HepG2 (cell line): ENCODE measurements at regions not wholly inside any gene's neighbourhood (a gene's known extent, or its start where the extent isn't known, plus 50 kb on each side); places are given as distances from the start of the nearest gene placed in this dataset.

Experiments
- ATAC-seq: fragments of 200-7000 bp; cut with Tn5 transposase; 3 replicates; pipeline ENCODE4 v1.9.1; 2020; ENCODE audit warnings: mild to moderate bottlenecking, moderate library complexity
- BruUV-seq: library from RNA; stranded (reverse); fragments of 400-500 nt; replicated peaks from 2 replicates; lab custom pipeline; 2021; lab: Mats Ljungman, UMichigan
- CTCF ChIA-PET: fragments of 300-600 bp; formaldehyde crosslinking; extraction: SDS; loops from one replicate; lab custom pipeline; 2021; ENCODE audit warnings: low total read pairs, inconsistent platforms, low intra/inter-chr PET ratio; lab: Yijun Ruan, JAX
- POLR2A ChIA-PET: fragments of 350-600 bp; sonication (Branson Sonifier 250); formaldehyde crosslinking; loops from one replicate; lab custom pipeline; 2020; ENCODE audit warnings: antibody characterized with exemption, inconsistent platforms; lab: Yijun Ruan, JAX
- DNase-seq: peaks from one replicate; pipeline ENCODE4 v3.0.0-alpha.2; 2015; ENCODE audit warnings: low spot score
- FAIRE-seq: peaks from 3 replicates; lab custom pipeline; 2011; peaks lifted over from hg19 to GRCh38; lab: Jason Lieb, UNC
- H2AFZ ChIP-seq: one replicate; pipeline ENCODE4 v1.6.1; 2011; ENCODE audit warnings: low read length, inconsistent platforms
- H3K27ac ChIP-seq: fragments of 300-600 bp; 3 replicates; pipeline ENCODE4 v1.8.0; 2011; ENCODE audit warnings: mixed run types, mild to moderate bottlenecking, mixed read lengths, low read length, inconsistent platforms; ENCODE audit not compliant: insufficient read depth; ENCODE audit errors: extremely low read length
- H3K27me3 ChIP-seq, 2 experiments: fragments of 200-600 bp in 1 of 2; 2 replicates in 1 of 2; 3 replicates in 1 of 2; pipeline versions ENCODE4 v1.6.0 to v1.8.0; 2011; ENCODE audit warnings: low read length in 2 of 2, mild to moderate bottlenecking in 2 of 2, moderate library complexity in 2 of 2, inconsistent platforms in 1 of 2; ENCODE audit not compliant: insufficient read depth in 2 of 2, control insufficient read depth in 1 of 2
- H3K36me3 ChIP-seq, 2 experiments: fragments of 200-600 bp in 1 of 2; replicated peaks in 1 of 2; 2 replicates in 1 of 2; 3 replicates in 1 of 2; pipeline versions ENCODE4 v1.5.1 to v1.8.0; 2011; ENCODE audit warnings: low read length in 2 of 2, inconsistent platforms in 1 of 2; ENCODE audit not compliant: insufficient read depth in 2 of 2, control insufficient read depth in 1 of 2
- H3K4me1 ChIP-seq: 2 replicates; pipeline ENCODE4 v1.5.1; 2012; ENCODE audit warnings: low read length, inconsistent platforms; ENCODE audit not compliant: insufficient read depth
- H3K4me2 ChIP-seq: 2 replicates; pipeline ENCODE4 v1.6.0; 2011; ENCODE audit warnings: low read depth, low read length, inconsistent platforms
- H3K4me3 ChIP-seq, 3 experiments: fragments of 200-600 bp in 1 of 3; sonication (generic), shearing (Covaris generic) in 1 of 3; replicated peaks in 1 of 3; 2 replicates each; pipeline ENCODE4 v1.5.1; 2011 to 2016; ENCODE audit warnings: low read length in 3 of 3, inconsistent platforms in 2 of 3, low read depth in 2 of 3, mild to moderate bottlenecking in 2 of 3, control low read depth in 1 of 3, mixed read lengths in 1 of 3; ENCODE audit not compliant: insufficient read depth in 1 of 3
- H3K79me2 ChIP-seq: one replicate; pipeline ENCODE4 v1.6.1; 2011; ENCODE audit warnings: low read length, inconsistent platforms; ENCODE audit not compliant: insufficient read depth
- H3K9ac ChIP-seq: 2 replicates; pipeline ENCODE4 v1.6.0; 2011; ENCODE audit warnings: mild to moderate bottlenecking, low read depth, low read length, inconsistent platforms; ENCODE audit not compliant: insufficient read depth
- H3K9me3 ChIP-seq: 2 replicates; pipeline ENCODE4 v1.5.1; 2012; ENCODE audit warnings: mild to moderate bottlenecking, low read length
- H4K20me1 ChIP-seq: 2 replicates; pipeline ENCODE4 v1.6.0; 2011; ENCODE audit warnings: inconsistent platforms, mild to moderate bottlenecking, low read length, moderate library complexity; ENCODE audit not compliant: insufficient read depth
- AKAP8 ChIP-seq: sonication (generic); formaldehyde crosslinking; IDR thresholded peaks from 2 replicates; pipeline ENCODE4 v1.5.1; 2020; ENCODE audit warnings: mild to moderate bottlenecking, missing genetic modification reagents
- ATAD3A ChIP-seq: sonication (generic); formaldehyde crosslinking; IDR thresholded peaks from 2 replicates; pipeline ENCODE4 v1.4.0; 2020; ENCODE audit warnings: missing genetic modification reagents
- GTF3A ChIP-seq: sonication (generic); formaldehyde crosslinking; conservative IDR thresholded peaks from 2 replicates; pipeline ENCODE4 v1.4.0; 2020; ENCODE audit warnings: mild to moderate bottlenecking, missing genetic modification reagents
- HNF4G ChIP-seq, 2 experiments: sonication (generic) in 1 of 2; formaldehyde crosslinking in 1 of 2; IDR thresholded peaks; 2 replicates each; pipeline versions ENCODE4 v1.4.0 to v1.6.1; 2011 to 2020; ENCODE audit warnings: borderline replicate concordance in 2 of 2, low read depth in 2 of 2, mild to moderate bottlenecking in 2 of 2, low read length in 1 of 2, missing genetic modification reagents in 1 of 2, moderate library complexity in 1 of 2
- HOXA5 ChIP-seq: sonication (generic); formaldehyde crosslinking; IDR thresholded peaks from 2 replicates; pipeline ENCODE4 v1.4.0; 2020; ENCODE audit warnings: missing genetic modification reagents
- MXI1 ChIP-seq: IDR thresholded peaks from 3 replicates; pipeline ENCODE4 v1.6.1; 2012; ENCODE audit warnings: low read depth, low read length, inconsistent platforms, borderline replicate concordance
- NR1H2 ChIP-seq: sonication (generic); formaldehyde crosslinking; IDR thresholded peaks from 2 replicates; pipeline ENCODE4 v1.8.1; 2022; ENCODE audit warnings: low read depth, missing genetic modification reagents, borderline replicate concordance
- NRL ChIP-seq: sonication (generic); formaldehyde crosslinking; IDR thresholded peaks from 2 replicates; pipeline ENCODE4 v1.5.0; 2020; ENCODE audit warnings: missing genetic modification reagents, mild to moderate bottlenecking, moderate library complexity, borderline replicate concordance
- ONECUT2 ChIP-seq: sonication (generic); formaldehyde crosslinking; IDR thresholded peaks from 2 replicates; pipeline ENCODE4 v1.4.0; 2020; ENCODE audit warnings: missing genetic modification reagents
- PITX1 ChIP-seq: sonication (generic); formaldehyde crosslinking; IDR thresholded peaks from 2 replicates; pipeline ENCODE4 v1.5.1; 2020; ENCODE audit warnings: mild to moderate bottlenecking, missing genetic modification reagents
- RARG ChIP-seq: sonication (generic); formaldehyde crosslinking; IDR thresholded peaks from 2 replicates; pipeline ENCODE4 v1.4.0; 2020; ENCODE audit warnings: low read depth, mild to moderate bottlenecking, missing genetic modification reagents
- SIN3B ChIP-seq: fragments of 150-350 bp; IDR thresholded peaks from 2 replicates; pipeline ENCODE4 v1.6.1; 2014; ENCODE audit warnings: low read length
- TCF12 ChIP-seq, 2 experiments: fragments of 450-650 bp in 1 of 2; sonication (generic) in 1 of 2; formaldehyde crosslinking in 1 of 2; IDR thresholded peaks; 2 replicates each; pipeline versions ENCODE4 v1.6.1 to v1.8.0; 2017 to 2022; ENCODE audit warnings: antibody characterized with exemption in 1 of 2, mild to moderate bottlenecking in 1 of 2, missing genetic modification reagents in 1 of 2, moderate library complexity in 1 of 2
- TRIM24 ChIP-seq: sonication (generic); formaldehyde crosslinking; IDR thresholded peaks from 2 replicates; pipeline ENCODE4 v1.8.0; 2022; ENCODE audit warnings: mild to moderate bottlenecking, missing genetic modification reagents
- XRCC5 ChIP-seq: fragments of 200-400 bp; formaldehyde crosslinking; optimal IDR thresholded peaks from 2 replicates; pipeline ENCODE3; 2017; ENCODE audit warnings: mild to moderate bottlenecking, low read length
- ZFP1 ChIP-seq: IDR thresholded peaks from 2 replicates; pipeline ENCODE4 v1.6.1; 2016
- ZNF367 ChIP-seq: sonication (generic); formaldehyde crosslinking; IDR thresholded peaks from 2 replicates; pipeline ENCODE4 v1.4.0; 2020; ENCODE audit warnings: missing genetic modification reagents, borderline replicate concordance
- ZNF660 ChIP-seq: sonication (generic); formaldehyde crosslinking; IDR thresholded peaks from 2 replicates; pipeline ENCODE4 v1.5.1; 2020; ENCODE audit warnings: mild to moderate bottlenecking, low read depth, missing genetic modification reagents, borderline replicate concordance
- ZNF761 ChIP-seq: sonication (generic); formaldehyde crosslinking; conservative IDR thresholded peaks from 2 replicates; pipeline ENCODE4 v1.4.0; 2020; ENCODE audit warnings: mild to moderate bottlenecking, missing genetic modification reagents
- WGBS: methylation state at CpG from one replicate; pipeline ENCODE4 v1.1.6; 2017; ENCODE audit warnings: low lambda C conversion rate; 5-methylcytosine and 5-hydroxymethylcytosine counted together
- in situ Hi-C: cut with HindIII; loops from 2 replicates; pipeline ENCODE4 v1.10.0; 2017; ENCODE audit warnings: low pct_unique_long_range_greater_than_20kb; ENCODE audit not compliant: extremely low pct_ligation_motif_present
- intact Hi-C: fragments of 100-400 bp; cut with micrococcal nuclease; formaldehyde crosslinking; loops from one replicate; pipeline ENCODE4 v1.10.0; 2022; ENCODE audit not compliant: unreplicated experiment
- TF ChIP-seq, protein P1 (sequence below): sonication (generic); formaldehyde crosslinking; IDR thresholded peaks from 2 replicates; pipeline ENCODE4 v1.8.1; 2023; ENCODE audit warnings: mild to moderate bottlenecking, missing genetic modification reagents

DNA sequence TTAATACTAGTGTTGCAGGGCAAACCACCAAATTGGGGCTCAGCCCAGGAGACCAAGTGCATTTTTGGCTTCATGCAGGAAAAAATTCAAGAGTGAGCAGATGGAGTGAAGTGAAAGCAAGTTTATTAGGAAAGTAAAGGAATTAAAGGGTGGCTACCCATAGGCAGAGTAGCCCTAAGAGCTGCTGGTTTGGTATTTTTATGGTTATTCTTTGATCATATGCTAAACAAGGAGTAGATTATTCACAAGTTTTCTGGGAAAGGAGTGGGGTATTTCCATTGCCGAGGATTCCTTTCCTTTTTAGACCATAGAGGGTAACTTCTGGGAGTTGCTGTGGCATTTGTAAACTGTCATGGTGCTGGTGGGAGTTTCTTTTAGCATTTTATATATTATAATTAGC is 459.0 kb downstream of the KLF5 start:
- in situ Hi-C loops (no loop called here), intact Hi-C loops (no loop called here)
- CTCF ChIA-PET, result no interaction called here
- WGBS, result 0% methylated on average over 1 of the region's 1 CpG
- Histone ChIP-seq H2AFZ (no peak overlapping the region), H3K4me2 (no peak overlapping the region), H3K27ac (no peak overlapping the region), H3K36me3 (no peaks in the 10 kb centered on the region), H3K4me1 (no peaks in the 10 kb centered on the region), H3K9me3 (no peaks in the 10 kb centered on the region), H4K20me1 (no peaks in the 10 kb centered on the region), H3K27me3 (no peaks in the 10 kb centered on the region), H3K9ac (no peak overlapping the region), H3K4me3 (no peak overlapping the region), H3K79me2 (no peaks in the 10 kb centered on the region)
- ATAC-seq (no peak), DNase-seq (no peak), FAIRE-seq (no peak)
- BruUV-seq, result no TSS peak
- POLR2A ChIA-PET, result no interaction called here
- no peak for TF ChIP-seq ATAD3A (CRISPR knock-in tag)
- no peak for TF ChIP-seq ZNF367 (CRISPR knock-in tag)
- TF ChIP-seq NR1H2 (CRISPR knock-in tag), result no peak
- TF ChIP-seq, protein P1, sequence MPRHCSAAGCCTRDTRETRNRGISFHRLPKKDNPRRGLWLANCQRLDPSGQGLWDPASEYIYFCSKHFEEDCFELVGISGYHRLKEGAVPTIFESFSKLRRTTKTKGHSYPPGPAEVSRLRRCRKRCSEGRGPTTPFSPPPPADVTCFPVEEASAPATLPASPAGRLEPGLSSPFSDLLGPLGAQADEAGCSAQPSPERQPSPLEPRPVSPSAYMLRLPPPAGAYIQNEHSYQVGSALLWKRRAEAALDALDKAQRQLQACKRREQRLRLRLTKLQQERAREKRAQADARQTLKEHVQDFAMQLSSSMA (CRISPR knock-in tag), result no peak
- no peak for TF ChIP-seq AKAP8 (CRISPR knock-in tag)

DNA sequence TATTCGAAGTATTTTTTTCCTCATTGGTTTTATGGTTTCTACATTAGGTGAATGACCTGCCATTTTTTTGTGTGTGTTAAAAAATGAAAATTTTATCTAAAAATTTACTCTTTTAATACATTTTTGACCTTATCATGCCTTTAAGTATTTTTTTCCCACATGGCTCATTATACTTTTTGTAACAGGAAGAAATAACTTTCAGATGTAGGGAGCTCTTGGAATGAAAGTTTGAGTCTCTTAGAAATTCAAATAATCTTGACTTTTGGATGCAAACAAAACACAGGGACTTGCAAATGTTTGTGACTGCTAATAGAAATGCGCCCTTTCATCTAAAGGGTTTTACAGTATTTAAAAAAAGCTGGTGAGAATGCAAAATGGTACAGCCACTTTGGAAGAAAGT is 457.9 kb downstream of the KLF5 start:
- POLR2A ChIA-PET, result no interaction called here
- no peaks in the 10 kb centered on the region for H3K4me1 ChIP-seq

More for the DNA sequence above, 457.9 kb downstream of the KLF5 start:
- ATAC-seq, result no peak
- no peaks in the 10 kb centered on the region for H3K36me3 ChIP-seq
- CTCF ChIA-PET, result no interaction called here
- in situ Hi-C loops, result no loop called here
- H3K9ac ChIP-seq, result no peak overlapping the region
- no peak overlapping the region for H3K27ac ChIP-seq
- 0% methylated on average over 2 of the region's 2 CpGs for WGBS
- intact Hi-C loops, result no loop called here
- no peaks in the 10 kb centered on the region for H3K27me3 ChIP-seq
- H3K4me2 ChIP-seq, result no peak overlapping the region
- no peaks in the 10 kb centered on the region for H3K9me3 ChIP-seq
- no peak for DNase-seq
- H2AFZ ChIP-seq, result no peak overlapping the region
- no peak overlapping the region for H3K4me3 ChIP-seq
- TF ChIP-seq TRIM24 (CRISPR knock-in tag), result no peak
- TF ChIP-seq ZNF761 (CRISPR knock-in tag), result no peak
- no peak for TF ChIP-seq PITX1 (CRISPR knock-in tag)
- TF ChIP-seq HOXA5 (CRISPR knock-in tag), result no peak
- no peak for TF ChIP-seq MXI1
- no peak for TF ChIP-seq NRL (CRISPR knock-in tag)
- no peak for TF ChIP-seq SIN3B
- no peak for TF ChIP-seq ZFP1 (CRISPR knock-in tag)
- no peak for TF ChIP-seq RARG (CRISPR knock-in tag)
- TF ChIP-seq ZNF660 (CRISPR knock-in tag), result no peak
- TF ChIP-seq HNF4G (IDR thresholded peaks at IDR 0.05; ENCODE audit: borderline replicate concordance, low read depth, low read length), result no peak
- TF ChIP-seq HNF4G (CRISPR knock-in tag; IDR thresholded peaks at IDR 0.05; ENCODE audit: borderline replicate concordance, low read depth), result no peak
- no peak for TF ChIP-seq XRCC5
- TF ChIP-seq GTF3A (CRISPR knock-in tag), result no peak
- TF ChIP-seq TCF12 (IDR thresholded peaks at IDR 0.05), result no peak
- TF ChIP-seq TCF12 (CRISPR knock-in tag; IDR thresholded peaks at IDR 0.05), result no peak
- TF ChIP-seq ONECUT2, result no peak
- H3K79me2 ChIP-seq, result no peaks in the 10 kb centered on the region
- no peak for FAIRE-seq
- no TSS peak for BruUV-seq
- H4K20me1 ChIP-seq, result no peaks in the 10 kb centered on the region
